Kidney tubule cell (primary cell): ENCODE measurements at regions not wholly inside any gene's neighbourhood (a gene's known extent, or its start where the extent isn't known, plus 50 kb on each side); places are given as distances from the start of the nearest gene placed in this dataset.
"Not testable (repeated sequence)": the region's sequence is repeated elsewhere in the genome, so short reads cannot be mapped to it uniquely, and the experiment has no call there.

Experiments
- DNase-seq: peaks from one replicate; pipeline ENCODE4 v3.0.0-alpha.2; 2018; ENCODE audit warnings: low spot score

- no peak for DNase-seq
Observed at GRCh38 chr5:166185185-166185584, 2106.3 kb upstream of the WWC1 start.

GRCh38 chr5:166188501-166189325 is 2102.7 kb upstream of the WWC1 start:
- DNase-seq, result no peak

- no peak for DNase-seq
Observed at GRCh38 chr5:166192696-166193095, 2098.7 kb upstream of the WWC1 start.

GRCh38 chr5:166195981-166196380 is 2095.5 kb upstream of the WWC1 start:
- DNase-seq, result no peak

GRCh38 chr5:166200532-166200931 is 2090.9 kb upstream of the WWC1 start:
- DNase-seq, result no peak

- no peak for DNase-seq
Observed at GRCh38 chr5:166211640-166212039, 2079.8 kb upstream of the WWC1 start.

GRCh38 chr5:166236327-166236726 is 2055.1 kb upstream of the WWC1 start:
- no peak for DNase-seq

- DNase-seq, result no peak
Observed at GRCh38 chr5:166240705-166241104, 2050.7 kb upstream of the WWC1 start.

- no peak for DNase-seq
Observed at GRCh38 chr5:166245556-166245955, 2045.9 kb upstream of the WWC1 start.

GRCh38 chr5:166251786-166252185 is 2039.7 kb upstream of the WWC1 start:
- no peak for DNase-seq

- no peak for DNase-seq
Observed at GRCh38 chr5:166257661-166258060, 2033.8 kb upstream of the WWC1 start.

GRCh38 chr5:166262395-166262794 is 2029.0 kb upstream of the WWC1 start:
- DNase-seq, result no peak

- no peak for DNase-seq
Observed at GRCh38 chr5:166267907-166268306, 2023.5 kb upstream of the WWC1 start.

- no peak for DNase-seq
Observed at GRCh38 chr5:166270712-166271111, 2020.7 kb upstream of the WWC1 start.

- DNase-seq, result no peak
Observed at GRCh38 chr5:166276006-166276405, 2015.4 kb upstream of the WWC1 start.

- DNase-seq, result no peak
Observed at GRCh38 chr5:166279828-166280227, 2011.6 kb upstream of the WWC1 start.

- no peak for DNase-seq
Observed at GRCh38 chr5:166281433-166281832, 2010.0 kb upstream of the WWC1 start.

GRCh38 chr5:166282939-166283338 is 2008.5 kb upstream of the WWC1 start:
- DNase-seq, result no peak

- no peak for DNase-seq
Observed at GRCh38 chr5:166285361-166285760, 2006.1 kb upstream of the WWC1 start.

GRCh38 chr5:166286832-166287231 is 2004.6 kb upstream of the WWC1 start:
- DNase-seq, result no peak

GRCh38 chr5:166287866-166288265 is 2003.6 kb upstream of the WWC1 start:
- DNase-seq, result no peak

- not testable (repeated sequence) for DNase-seq
Observed at GRCh38 chr5:166291800-166292199, 1999.6 kb upstream of the WWC1 start.

GRCh38 chr5:166293892-166294291 is 1997.6 kb upstream of the WWC1 start:
- no peak for DNase-seq

GRCh38 chr5:166302166-166302565 is 1989.3 kb upstream of the WWC1 start:
- no peak for DNase-seq
